SK-N-MC (cell line): ENCODE measurements at regions not wholly inside any gene's neighbourhood (a gene's known extent, or its start where the extent isn't known, plus 50 kb on each side); places are given as distances from the start of the nearest gene placed in this dataset.

Experiments
- EZH2 ChIP-seq: fragments of 200-600 bp; sonication (generic); IDR thresholded peaks from one replicate; pipeline ENCODE4 v1.6.1; 2017; ENCODE audit warnings: antibody characterized with exemption
- FOXP2 ChIP-seq: optimal IDR thresholded peaks from 2 replicates; pipeline ENCODE3; 2011; ENCODE audit warnings: mild to moderate bottlenecking, moderate library complexity; ENCODE audit not compliant: insufficient read depth; ENCODE audit errors: extremely low read length, control extremely low read depth
- POLR2AphosphoS5 ChIP-seq: IDR thresholded peaks from 2 replicates; pipeline ENCODE4 v1.6.1; 2012; ENCODE audit warnings: mild to moderate bottlenecking, low read depth, low read length, borderline replicate concordance

DNA sequence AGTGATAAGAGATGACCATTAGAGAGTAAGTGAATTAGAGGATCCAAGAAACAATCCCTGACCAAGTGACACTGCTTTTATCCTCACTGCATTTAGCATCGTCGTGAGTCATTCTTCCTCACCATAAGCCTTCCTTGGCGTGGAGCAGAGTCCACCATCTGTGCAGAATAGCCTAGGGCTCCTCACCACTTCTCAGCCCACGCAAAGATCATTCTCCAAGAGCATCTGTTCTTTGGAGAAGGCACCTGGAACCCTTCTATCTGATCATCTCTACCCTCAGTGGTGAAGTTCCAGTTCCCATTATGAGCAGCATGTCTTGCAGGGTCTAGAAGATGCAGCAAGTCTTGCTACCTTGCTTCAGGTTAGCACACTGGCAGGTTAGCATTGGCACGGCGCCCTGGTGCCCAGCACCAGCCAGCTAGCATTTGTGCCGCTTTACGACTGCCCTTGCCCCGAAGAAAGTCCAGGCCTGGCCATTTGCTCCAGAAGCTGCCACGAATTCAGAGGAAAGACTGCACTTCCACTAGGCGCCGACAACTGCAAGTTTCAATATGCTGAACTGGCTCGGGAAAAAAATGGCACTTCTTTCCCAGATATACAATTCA is 225.8 kb downstream of the TTC32 start:
- TF ChIP-seq EZH2 (no peak), FOXP2 (no peak), POLR2AphosphoS5 (no peak)
